ENCODE measurements at regions not wholly inside any gene's neighbourhood (a gene's known extent, or its start where the extent isn't known, plus 50 kb on each side); places are given as distances from the start of the nearest gene placed in this dataset.

- TF ChIP-seq CTCF (IDR thresholded peaks at IDR 0.05) (no peak), POLR2AphosphoS5 (IDR thresholded peaks at IDR 0.05) (no peak), POLR2A (IDR thresholded peaks at IDR 0.05) (no peak)
Measured at GRCh38 chr7:65809982-65810288, 62.9 kb upstream of the VKORC1L1 start.

Measured in prostate gland (tissue), 2 donors.